Esophagus muscularis mucosa (tissue), 4 donors: ENCODE measurements at regions not wholly inside any gene's neighbourhood (a gene's known extent, or its start where the extent isn't known, plus 50 kb on each side); places are given as distances from the start of the nearest gene placed in this dataset.

ENCODE experiments used
- DNase-seq: peaks from one replicate; pipeline ENCODE4 v3.0.0-alpha.2; 2017; ENCODE audit errors: extremely low spot score
- H3K27ac ChIP-seq, 4 donors: fragments of 200-600 bp; sonication (generic); replicated peaks in 1 of 4; 1 replicate in 3 of 4; 2 replicates in 1 of 4; pipeline ENCODE4 v1.5.1; 2016 to 2019; ENCODE audit warnings: mild to moderate bottlenecking in 1 of 4
- H3K27me3 ChIP-seq, 4 donors: fragments of 200-600 bp; sonication (generic); one replicate each; pipeline versions ENCODE4 v1.5.1 to v1.6.0; 2016 to 2019
- H3K36me3 ChIP-seq, 4 donors: fragments of 200-600 bp; sonication (generic); one replicate each; pipeline ENCODE4 v1.5.1; 2016 to 2019
- H3K4me1 ChIP-seq, 4 donors: fragments of 200-600 bp; sonication (generic); one replicate each; pipeline ENCODE4 v1.5.1; 2016 to 2019
- H3K4me3 ChIP-seq, 4 donors: fragments of 200-600 bp; sonication (generic); 1 replicate in 2 of 4; 2 replicates in 2 of 4; pipeline ENCODE4 v1.5.1; 2016 to 2019; ENCODE audit warnings: mild to moderate bottlenecking in 4 of 4, moderate library complexity in 1 of 4
- H3K9me3 ChIP-seq, 4 donors: fragments of 200-600 bp; sonication (generic); 1 replicate in 3 of 4; 2 replicates in 1 of 4; pipeline ENCODE4 v1.5.1; 2016 to 2019
- EP300 ChIP-seq: sonication (generic); formaldehyde crosslinking; IDR thresholded peaks from one replicate; pipeline ENCODE4 v1.6.1; 2017; ENCODE audit warnings: antibody characterized with exemption
- POLR2A ChIP-seq: fragments of 450-650 bp; IDR thresholded peaks from one replicate; pipeline ENCODE4 v1.6.1; 2017; ENCODE audit warnings: antibody characterized with exemption, moderate library complexity, mild to moderate bottlenecking, low read depth
- POLR2AphosphoS5 ChIP-seq, 2 donors: sonication (generic); formaldehyde crosslinking; IDR thresholded peaks; one replicate each; pipeline ENCODE4 v1.6.1; 2017; ENCODE audit warnings: antibody characterized with exemption in 2 of 2
- WGBS: methylation state at CpG from one replicate; pipeline ENCODE4 v1.1.5; 2018; 5-methylcytosine and 5-hydroxymethylcytosine counted together
- intact Hi-C: fragments of 100-400 bp; cut with DNase I; formaldehyde crosslinking; loops from one replicate; pipeline ENCODE4 v1.15.1; 2023
- TF ChIP-seq, protein P1 (sequence below), 3 experiments: fragments of 200-600 bp in 2 of 3; fragments of 450-650 bp in 1 of 3; sonication (generic) in 2 of 3; IDR thresholded peaks; one replicate each; pipeline ENCODE4 v1.5.1; 2017 to 2019; ENCODE audit warnings: antibody characterized with exemption in 3 of 3, mild to moderate bottlenecking in 2 of 3, moderate library complexity in 1 of 3

DNA sequence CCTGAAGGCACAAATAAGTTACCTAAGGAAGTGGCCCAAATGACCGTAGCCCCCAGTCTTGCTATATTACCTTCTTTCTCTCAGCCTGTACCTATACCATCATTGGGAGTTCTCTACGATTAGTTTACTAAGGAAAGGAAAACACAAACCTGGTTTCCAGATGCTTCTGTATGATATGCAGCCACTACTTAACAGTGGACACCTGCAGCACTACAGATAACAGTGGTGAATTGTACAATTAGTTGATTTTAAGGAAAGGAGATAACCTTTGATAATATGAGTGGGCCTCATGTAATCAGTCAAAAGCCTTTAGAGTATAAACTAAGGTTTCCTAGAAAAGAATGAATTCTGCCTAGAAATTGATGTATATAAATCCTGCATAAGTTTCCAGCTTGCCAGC lies 1157.4 kb downstream of the KCNT2 start:
- no peaks in the 10 kb centered on the region for H3K36me3 ChIP-seq

DNA sequence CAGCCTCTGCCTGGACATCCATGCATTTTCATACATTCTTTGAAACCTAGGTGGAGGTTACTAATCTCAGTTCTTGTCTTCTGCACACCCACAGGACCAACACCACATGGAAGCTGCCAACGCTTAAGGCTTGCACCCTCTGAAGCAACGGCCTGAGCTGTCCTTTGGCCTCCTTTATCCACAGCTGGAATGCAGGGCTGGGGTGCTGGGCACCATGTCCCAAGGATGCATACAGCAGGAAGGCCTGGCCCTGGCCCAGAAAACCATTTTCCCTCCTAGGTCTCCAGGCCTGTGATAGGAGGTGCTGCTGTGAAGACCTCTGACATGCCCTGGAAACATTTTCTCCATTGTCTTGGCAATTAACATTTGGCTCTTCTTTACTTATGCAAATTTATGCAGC lies 1168.6 kb downstream of the KCNT2 start:
- Histone ChIP-seq H3K27ac (no peak overlapping the region), H3K9me3 (no peaks in the 10 kb centered on the region), H3K27me3 (no peaks in the 10 kb centered on the region), H3K36me3 (no peaks in the 10 kb centered on the region), H3K4me3 (no peak overlapping the region), H3K4me1 (no peaks in the 10 kb centered on the region)
- intact Hi-C loops = no loop called here
- no peak for TF ChIP-seq POLR2AphosphoS5 (IDR thresholded peaks at IDR 0.05)
- TF ChIP-seq, protein P1, sequence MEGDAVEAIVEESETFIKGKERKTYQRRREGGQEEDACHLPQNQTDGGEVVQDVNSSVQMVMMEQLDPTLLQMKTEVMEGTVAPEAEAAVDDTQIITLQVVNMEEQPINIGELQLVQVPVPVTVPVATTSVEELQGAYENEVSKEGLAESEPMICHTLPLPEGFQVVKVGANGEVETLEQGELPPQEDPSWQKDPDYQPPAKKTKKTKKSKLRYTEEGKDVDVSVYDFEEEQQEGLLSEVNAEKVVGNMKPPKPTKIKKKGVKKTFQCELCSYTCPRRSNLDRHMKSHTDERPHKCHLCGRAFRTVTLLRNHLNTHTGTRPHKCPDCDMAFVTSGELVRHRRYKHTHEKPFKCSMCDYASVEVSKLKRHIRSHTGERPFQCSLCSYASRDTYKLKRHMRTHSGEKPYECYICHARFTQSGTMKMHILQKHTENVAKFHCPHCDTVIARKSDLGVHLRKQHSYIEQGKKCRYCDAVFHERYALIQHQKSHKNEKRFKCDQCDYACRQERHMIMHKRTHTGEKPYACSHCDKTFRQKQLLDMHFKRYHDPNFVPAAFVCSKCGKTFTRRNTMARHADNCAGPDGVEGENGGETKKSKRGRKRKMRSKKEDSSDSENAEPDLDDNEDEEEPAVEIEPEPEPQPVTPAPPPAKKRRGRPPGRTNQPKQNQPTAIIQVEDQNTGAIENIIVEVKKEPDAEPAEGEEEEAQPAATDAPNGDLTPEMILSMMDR (IDR thresholded peaks at IDR 0.05) = no peak
- TF ChIP-seq POLR2A = no peak
- no peak for TF ChIP-seq EP300
- no peak for DNase-seq
- whole genome bisulfite sequencing = no CpG with 5 or more reads among the region's 2 CpGs

More for the DNA sequence above, 1157.4 kb downstream of the KCNT2 start:
- H3K27ac ChIP-seq = no peak overlapping the region
- peaks cover 0 to 9% (median 3%) of the 10 kb centered on the region in 4 donors for H3K9me3 ChIP-seq
- no peak overlapping the region for H3K4me3 ChIP-seq
- TF ChIP-seq, protein P1 (IDR thresholded peaks at IDR 0.05) = no peak
- TF ChIP-seq POLR2AphosphoS5 (IDR thresholded peaks at IDR 0.05) = no peak
- no peak for TF ChIP-seq EP300
- TF ChIP-seq POLR2A = no peak
- H3K4me1 ChIP-seq = no peaks in the 10 kb centered on the region
- DNase-seq = no peak
- H3K27me3 ChIP-seq = no peaks in the 10 kb centered on the region
- intact Hi-C loops = no loop called here
- 78% methylated on average over 2 of the region's 2 CpGs for WGBS

DNA sequence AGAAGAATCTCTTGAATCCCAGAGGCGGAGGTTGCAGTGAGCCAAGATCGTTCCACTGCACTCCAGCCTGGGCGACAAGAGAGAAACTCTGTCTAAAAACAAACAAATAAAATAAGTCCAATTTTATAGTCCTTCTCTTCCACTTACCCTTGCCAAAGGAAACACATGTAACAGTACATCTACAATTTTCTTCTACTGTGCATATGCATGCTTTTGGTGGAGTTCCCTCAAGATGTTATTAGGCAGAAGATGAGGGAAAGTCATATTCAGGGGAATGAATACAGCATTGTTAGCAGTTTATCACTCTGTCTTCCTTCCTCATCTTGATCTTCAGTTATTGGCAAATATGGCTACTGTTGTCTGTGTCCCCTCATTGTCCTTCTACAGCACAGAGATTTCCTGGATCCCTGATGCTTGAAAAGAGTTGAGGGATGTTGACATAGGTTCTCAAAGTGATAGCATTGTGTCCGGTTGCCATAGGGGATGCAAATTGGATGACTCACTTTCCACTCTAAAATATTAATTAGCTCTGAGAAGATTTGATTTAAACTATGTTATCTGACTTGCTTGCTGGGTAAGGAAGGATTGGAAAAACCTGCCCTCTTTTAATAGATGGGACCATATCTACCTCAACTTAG lies 1173.6 kb downstream of the KCNT2 start:
- TF ChIP-seq, protein P1 (IDR thresholded peaks at IDR 0.05) = no peak
- TF ChIP-seq POLR2AphosphoS5 (IDR thresholded peaks at IDR 0.05) (no peak), EP300 (no peak), POLR2A (no peak)
- Histone ChIP-seq H3K36me3 (no peaks in the 10 kb centered on the region), H3K9me3 (no peaks in the 10 kb centered on the region), H3K4me3 (no peak overlapping the region), H3K27me3 (no peaks in the 10 kb centered on the region), H3K4me1 (no peaks in the 10 kb centered on the region), H3K27ac (no peak overlapping the region)
- intact Hi-C loops = no loop called here
- WGBS = 85% methylated on average over 4 of the region's 4 CpGs
- DNase-seq = no peak

DNA sequence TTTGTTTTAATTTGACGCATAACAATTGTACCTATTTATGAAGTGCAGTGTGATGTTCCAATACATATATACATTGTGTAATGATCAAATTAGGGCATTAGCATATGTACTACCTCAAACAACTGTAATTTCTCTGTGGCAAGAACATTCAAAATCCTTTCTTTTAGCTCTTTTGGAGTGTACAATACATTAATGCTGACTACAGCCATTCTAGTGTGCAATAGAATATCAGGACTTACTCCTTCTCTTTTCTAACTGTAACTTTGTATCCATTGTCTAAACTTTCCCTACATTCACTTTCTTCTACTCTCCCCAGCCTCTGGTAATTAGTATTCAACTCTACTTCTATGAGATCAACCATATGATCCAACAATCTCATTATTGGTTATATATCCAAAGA lies 1177.4 kb downstream of the KCNT2 start:
- TF ChIP-seq, protein P1 (IDR thresholded peaks at IDR 0.05) = no peak
- no peak for TF ChIP-seq EP300
- TF ChIP-seq POLR2AphosphoS5 (IDR thresholded peaks at IDR 0.05) = no peak
- TF ChIP-seq POLR2A = no peak
- Histone ChIP-seq H3K9me3 (no peaks in the 10 kb centered on the region), H3K27me3 (no peaks in the 10 kb centered on the region), H3K27ac (no peak overlapping the region), H3K36me3 (no peaks in the 10 kb centered on the region), H3K4me1 (no peaks in the 10 kb centered on the region), H3K4me3 (no peak overlapping the region)
- intact Hi-C loops = no loop called here
- 83% methylated on average over 1 of the region's 1 CpG for WGBS
- DNase-seq = no peak

DNA sequence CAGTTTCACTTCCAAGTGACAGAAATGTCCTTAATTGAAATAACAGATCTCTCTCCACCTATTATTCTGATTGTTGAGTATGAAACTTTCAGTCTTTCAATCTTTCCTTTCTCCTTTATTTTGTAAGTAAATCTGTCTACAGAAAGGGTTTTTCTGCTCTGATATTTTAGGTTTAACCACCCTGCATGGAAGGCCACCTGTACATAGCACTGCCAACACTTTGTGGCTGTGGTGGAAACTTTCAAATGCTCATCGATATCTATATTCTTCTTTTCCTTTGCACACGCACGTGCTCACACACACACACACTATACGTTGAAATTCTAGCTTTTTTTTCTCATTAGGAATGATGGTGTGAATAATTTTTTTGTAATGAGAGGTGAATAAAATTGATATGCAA lies 1179.3 kb downstream of the KCNT2 start:
- Histone ChIP-seq H3K27me3 (no peaks in the 10 kb centered on the region), H3K36me3 (no peaks in the 10 kb centered on the region), H3K27ac (no peak overlapping the region), H3K9me3 (no peaks in the 10 kb centered on the region), H3K4me3 (no peak overlapping the region), H3K4me1 (no peaks in the 10 kb centered on the region)
- WGBS = 91% methylated on average over 4 of the region's 4 CpGs
- DNase-seq = no peak
- TF ChIP-seq POLR2A = no peak
- no peak for TF ChIP-seq EP300
- TF ChIP-seq, protein P1 (IDR thresholded peaks at IDR 0.05) = no peak
- no peak for TF ChIP-seq POLR2AphosphoS5 (IDR thresholded peaks at IDR 0.05)
- intact Hi-C loops = no loop called here
